Hematopoietic multipotent progenitor cell treated with erythropoietin and hydrocortisone succinate and interleukin-3 and kit ligand, for 8 days (in vitro differentiated cells): ENCODE measurements at regions not wholly inside any gene's neighbourhood (a gene's known extent, or its start where the extent isn't known, plus 50 kb on each side); places are given as distances from the start of the nearest gene placed in this dataset.
"Not testable (repeated sequence)": the region's sequence is repeated elsewhere in the genome, so short reads cannot be mapped to it uniquely, and the experiment has no call there.

ENCODE experiments used
- DNase-seq: peaks from one replicate; pipeline ENCODE4 v3.0.0-alpha.2; 2015

DNA sequence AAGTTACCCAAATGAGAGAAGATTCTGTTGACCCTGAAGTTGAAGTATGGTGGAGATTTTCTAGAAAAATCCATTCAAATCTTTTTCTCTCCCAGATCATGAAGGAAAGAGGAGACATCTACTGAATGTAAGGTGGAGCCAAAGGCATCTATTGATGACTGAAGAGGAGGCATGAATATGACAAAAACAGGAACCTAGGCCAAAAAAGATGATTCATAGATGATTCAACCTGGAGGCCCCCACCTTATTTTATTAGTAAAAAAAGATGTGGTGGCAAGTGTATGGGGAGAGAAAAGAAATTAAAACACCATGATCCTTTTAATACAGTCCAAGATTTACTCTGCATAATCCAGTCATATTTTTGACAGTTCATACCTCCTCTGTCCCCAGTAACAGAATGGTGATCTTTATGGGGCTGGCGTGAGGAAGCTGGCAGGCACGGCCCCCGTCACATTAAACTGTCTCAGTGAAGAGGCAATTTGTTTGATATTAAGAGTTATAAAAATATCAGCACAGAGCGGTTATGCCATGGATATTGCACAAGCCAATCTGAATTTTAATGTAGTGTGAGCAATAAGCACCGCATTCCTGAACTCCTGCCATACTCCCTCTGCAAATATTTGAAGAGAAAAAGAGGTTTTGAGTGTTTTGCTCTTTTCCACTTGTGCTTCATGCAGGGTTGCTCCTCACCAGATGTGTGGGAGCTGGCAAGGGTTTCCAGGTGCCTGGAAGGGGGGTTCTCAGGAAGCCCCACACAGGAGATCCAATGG lies 94.4 kb downstream of the TRIM43 start:
- not testable (repeated sequence) for DNase-seq

- not testable (repeated sequence) for DNase-seq
Measured at GRCh38 chr2:95687852-95688251, 96.1 kb downstream of the TRIM43 start.

DNA sequence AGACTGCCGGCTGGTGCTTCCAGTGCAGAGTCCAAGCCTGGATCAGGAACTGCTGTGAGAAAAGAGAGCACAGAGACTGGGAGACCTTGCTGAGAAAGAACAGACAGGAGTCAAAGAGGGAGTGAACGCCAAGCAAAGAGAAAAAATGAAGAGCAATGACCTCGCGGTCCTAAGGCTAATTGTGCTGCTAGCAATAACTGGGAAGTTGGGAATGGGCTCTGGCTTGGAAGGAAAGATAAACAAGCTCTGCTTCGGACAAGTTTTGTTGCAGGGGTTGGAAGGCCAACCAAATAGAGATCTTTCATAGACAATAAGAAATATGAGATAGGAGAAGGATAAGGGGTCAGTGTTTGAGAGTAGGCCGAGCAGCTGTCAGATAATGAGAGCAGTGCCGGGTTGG lies 99.4 kb downstream of the TRIM43 start:
- not testable (repeated sequence) for DNase-seq

DNA sequence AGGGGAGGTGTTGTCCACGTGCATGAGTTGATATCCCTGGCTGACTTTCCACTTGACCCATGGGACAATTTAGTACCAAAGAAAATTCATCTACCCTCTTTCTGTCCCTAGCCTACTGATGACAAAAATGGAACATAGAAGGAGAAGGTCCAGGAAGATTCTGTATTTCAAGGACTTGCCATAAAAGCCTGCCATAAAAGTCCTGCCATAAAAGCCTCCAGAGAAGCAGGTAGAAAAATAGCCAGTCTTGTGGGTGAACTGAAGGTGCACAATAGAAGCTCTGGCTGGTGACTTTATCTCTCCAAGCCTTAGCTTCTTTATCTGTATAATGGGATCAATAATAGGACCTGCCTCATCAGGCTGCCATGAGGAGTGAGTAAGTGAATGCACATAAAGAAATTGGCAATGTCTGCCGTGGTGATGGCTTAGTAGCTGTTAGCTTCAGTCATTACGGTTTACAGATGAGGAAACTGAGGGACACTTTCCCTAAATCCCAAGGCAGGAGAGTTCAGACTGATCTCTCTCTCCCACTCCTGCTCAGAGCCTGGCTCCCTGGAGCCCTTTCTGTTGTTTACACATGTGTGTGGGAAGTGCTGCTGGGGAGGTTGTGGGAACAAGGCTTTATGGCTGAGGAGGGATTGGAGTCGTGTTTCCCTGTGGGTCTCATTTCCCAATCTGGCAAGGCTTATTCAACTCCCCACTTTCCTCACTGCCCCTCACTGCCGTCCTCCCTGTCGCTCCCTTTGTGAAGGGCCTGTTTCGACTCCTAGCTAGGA lies 101.5 kb downstream of the TRIM43 start:
- not testable (repeated sequence) for DNase-seq

DNA sequence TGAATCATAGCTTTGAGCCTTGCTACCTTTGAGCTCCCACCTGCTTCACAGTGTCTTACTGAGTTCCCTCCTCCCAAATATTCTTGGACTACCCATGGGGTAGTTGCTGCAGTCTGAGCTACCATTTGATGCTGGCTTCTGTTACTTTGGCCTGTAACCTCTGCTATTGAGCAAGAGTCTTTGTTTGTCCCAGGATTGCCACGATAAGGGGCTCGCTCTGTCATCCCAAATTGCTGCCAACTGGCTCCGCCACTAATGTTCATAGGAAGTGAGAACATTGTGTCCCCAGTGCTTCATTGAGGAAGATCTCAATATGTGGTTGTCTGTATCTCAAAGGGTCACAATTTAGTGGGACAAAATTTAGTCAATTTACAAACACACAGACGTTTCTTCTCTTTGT lies 103.8 kb downstream of the TRIM43 start:
- no peak for DNase-seq

DNA sequence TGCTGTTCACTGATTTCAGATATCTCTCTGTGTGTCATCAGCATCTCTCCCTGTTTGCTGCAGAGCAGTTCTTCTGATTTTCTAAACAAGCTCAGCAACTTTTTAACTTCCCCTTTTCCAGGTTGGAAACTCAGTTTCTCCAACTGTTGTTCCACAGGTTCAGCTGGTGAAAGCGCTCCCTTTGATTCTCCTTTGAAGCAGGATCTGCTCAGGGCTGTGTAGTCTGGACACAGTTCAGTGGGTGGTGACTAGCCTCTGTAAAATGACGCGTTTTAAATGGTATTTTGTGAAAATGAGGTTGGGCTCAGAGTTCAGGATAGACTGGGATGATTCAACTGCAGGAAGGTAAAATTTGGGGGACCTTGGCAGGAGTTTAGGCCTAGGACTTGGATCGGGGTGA lies 106.3 kb downstream of the TRIM43 start:
- DNase-seq, result no peak

- DNase-seq, result not testable (repeated sequence)
Measured at GRCh38 chr2:95699201-95700184, 107.7 kb downstream of the TRIM43 start.

- no peak for DNase-seq
Measured at GRCh38 chr2:95700519-95700918, 108.7 kb downstream of the TRIM43 start.

DNA sequence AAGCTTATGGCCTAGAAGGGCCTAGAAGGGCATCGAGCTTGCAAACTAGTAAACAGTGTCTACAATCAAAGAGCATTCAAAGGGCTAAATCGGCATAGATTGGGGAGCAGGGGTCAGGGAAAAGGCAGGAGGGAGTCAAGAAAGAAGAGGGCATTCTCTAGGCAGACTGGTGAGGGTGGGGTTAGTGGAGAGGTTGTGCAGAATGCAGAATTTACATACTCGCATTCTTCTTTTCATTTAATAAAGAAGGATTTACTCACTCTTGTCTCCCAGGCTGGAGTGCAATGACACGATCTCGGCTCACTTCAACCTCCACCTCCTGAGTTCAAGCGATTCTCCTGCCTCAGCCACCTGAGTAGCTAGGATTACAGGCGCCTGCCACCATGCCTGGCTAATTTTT lies 110.7 kb downstream of the TRIM43 start:
- DNase-seq, result no peak

- not testable (repeated sequence) for DNase-seq
Measured at GRCh38 chr2:95707161-95707560, 115.4 kb downstream of the TRIM43 start.

DNA sequence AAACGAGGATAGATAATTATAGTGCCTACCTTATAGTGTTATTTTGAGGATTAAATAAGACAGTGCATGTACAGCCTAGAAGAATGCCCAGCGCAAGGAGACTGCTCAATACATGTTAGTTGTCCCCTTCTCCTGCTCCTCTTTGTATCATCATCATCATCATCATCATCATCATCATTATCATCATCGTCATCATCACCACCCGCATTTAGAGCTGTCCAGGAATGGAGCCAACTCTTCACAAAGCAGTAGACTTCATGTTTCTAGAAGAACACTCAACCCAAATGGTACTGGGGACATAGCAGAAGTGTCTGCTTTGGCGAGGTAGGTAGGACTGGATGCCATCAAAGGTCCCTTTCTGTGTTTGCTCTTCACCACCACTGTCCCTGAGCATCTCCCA lies 116.0 kb downstream of the TRIM43 start:
- no peak for DNase-seq

DNA sequence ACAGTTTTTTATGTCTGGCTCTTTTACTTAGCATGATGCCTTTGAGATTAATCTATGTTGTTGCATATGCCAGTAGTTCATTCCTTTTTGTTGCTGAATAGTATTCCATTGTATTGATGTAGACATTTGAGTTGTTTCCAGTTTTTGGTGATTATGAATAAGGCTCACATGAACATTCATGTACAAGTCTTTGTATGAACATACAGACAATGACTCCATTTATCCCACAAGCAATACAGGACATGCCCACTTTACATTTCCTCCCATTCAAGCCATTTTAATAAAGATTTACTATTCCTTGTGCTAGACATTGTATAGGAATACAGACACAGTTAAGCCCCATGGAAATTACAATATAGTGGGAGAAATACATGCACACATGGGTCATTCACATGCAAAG lies 118.0 kb downstream of the TRIM43 start:
- no peak for DNase-seq

- DNase-seq, result not testable (repeated sequence)
Measured at GRCh38 chr2:95713470-95714177, 121.8 kb downstream of the TRIM43 start.

GRCh38 chr2:95714398-95714797 lies 122.6 kb downstream of the TRIM43 start:
- DNase-seq, result not testable (repeated sequence)

DNA sequence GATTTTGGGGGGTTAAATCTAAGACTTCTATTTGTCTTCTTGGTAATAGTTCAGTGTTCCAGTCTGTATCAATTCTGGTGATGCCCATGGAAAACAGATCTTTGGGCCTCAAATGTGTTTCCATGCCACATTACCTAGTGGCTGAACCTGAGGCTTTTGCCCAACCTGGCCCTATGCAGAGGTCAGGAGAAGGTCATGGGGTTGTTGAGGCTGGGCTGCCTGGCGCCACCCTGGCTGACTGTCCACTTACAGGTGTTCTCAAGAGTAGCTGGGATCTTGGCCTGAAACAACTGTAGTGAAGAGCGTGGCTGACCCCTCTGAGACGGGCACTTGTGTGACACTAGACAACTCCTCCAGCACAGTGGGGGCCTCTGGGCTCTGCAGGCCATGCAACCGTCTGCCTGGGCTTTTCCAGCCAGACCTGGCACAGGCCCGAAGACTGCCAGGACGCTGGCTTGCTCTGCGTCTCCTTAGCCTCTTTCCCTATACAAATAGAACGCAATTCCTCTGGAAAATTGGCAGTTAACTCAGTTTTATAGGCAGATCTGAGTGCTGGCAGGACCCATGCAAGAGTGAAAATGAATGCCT lies 127.8 kb downstream of the TRIM43 start:
- DNase-seq, result no peak

GRCh38 chr2:95721726-95722125 lies 129.9 kb downstream of the TRIM43 start:
- no peak for DNase-seq

DNA sequence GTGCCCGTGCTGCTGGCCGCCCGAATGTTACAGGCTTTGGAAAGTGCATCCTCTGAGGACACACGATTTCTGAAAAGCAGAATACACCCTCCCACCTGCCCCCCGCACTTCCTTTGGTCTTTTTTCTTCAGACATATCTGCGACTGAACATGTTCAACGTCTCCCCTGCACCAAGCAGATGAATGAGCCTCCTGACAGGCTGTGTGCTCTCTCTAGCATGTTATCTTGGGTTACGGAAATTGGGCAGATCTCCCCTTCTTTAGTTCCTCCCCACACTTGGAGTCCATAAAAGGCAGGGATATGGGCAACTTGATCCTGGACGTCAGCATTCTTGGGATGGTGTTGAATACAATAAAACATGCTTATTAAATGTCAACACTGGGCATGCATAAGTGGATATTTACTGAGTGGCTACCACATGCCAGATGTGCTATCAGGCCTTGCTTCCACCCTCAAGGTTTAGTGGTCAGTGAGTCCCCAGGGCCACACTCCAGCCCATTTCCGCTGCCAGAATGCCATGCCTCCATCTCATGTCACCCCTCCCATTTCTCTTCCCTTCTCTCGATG lies 130.4 kb downstream of the TRIM43 start:
- no peak for DNase-seq

DNA sequence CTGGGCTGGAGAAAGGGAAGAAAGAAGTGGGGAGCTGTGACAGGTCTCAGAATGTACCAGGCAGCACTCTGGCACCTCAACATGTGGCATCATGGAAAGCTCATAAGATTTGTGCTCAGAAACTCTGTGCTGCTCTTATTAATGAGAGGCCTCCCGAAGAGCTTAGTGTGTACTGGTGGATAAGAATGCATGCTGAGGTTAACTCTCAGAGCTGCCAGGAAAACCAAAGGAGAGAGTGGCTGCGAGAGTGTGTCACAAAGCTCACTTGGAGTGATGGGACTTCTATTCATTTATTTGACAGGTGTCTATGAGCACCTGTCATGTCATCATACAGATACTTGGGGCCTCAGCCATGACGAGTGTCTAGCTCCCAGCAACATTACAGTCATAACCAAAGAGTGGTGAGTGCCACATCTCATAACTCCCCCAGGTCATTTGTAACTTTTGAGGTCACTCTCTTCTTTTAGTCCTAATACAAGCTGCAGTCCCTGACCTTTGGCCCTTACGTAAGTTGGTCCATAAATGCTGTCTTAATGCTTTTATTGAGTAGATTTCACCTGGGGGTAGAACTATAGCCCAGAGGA lies 131.9 kb downstream of the TRIM43 start:
- not testable (repeated sequence) for DNase-seq

- DNase-seq, result not testable (repeated sequence)
Measured at GRCh38 chr2:95725191-95725590, 133.4 kb downstream of the TRIM43 start.

DNA sequence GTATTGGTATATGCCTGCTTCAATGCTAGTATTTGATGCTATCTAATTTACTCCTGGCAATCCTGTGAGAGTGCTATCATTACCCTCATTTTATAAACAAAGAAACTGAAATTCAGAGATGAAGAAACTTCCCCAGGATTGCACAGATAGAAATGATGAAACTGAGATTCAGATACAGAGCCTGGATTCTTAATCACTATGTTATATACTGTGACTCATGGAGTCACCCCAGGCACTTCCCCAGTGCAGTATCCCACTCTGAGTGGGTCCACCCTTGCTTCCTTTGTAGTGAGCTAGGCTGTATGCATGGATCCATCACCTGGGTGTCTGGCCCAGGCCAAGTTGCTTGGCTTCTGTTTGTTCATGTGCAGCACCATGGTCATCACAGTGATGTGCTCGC lies 133.9 kb downstream of the TRIM43 start:
- not testable (repeated sequence) for DNase-seq

DNA sequence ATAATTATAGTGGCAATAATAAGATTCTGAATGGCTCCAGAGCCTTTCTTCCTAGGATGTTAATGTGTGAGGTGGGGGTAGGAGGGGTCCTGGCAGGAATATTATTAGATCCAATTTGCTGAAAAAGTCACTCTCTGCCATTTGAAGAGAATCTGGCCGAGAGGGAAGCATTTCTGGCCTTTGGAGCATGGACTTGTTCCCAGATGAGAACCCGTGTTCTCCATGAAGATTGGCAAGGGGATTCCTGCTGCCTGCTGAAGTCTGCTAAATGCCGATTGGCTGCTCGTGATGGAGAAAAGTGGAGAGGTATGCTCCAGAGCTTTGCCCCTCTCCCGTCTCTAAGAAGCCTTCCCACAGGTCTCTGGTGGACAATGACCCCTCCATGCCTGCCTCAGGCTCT lies 135.6 kb downstream of the TRIM43 start:
- not testable (repeated sequence) for DNase-seq
